SK-N-SH (cell line): ENCODE measurements at regions not wholly inside any gene's neighbourhood (a gene's known extent, or its start where the extent isn't known, plus 50 kb on each side); places are given as distances from the start of the nearest gene placed in this dataset.

Source experiments
- FOXJ3 ChIP-seq: sonication (generic); formaldehyde crosslinking; IDR thresholded peaks from 2 replicates; pipeline ENCODE4 v1.5.1; 2020; ENCODE audit warnings: mild to moderate bottlenecking, missing genetic modification reagents
- POLR2AphosphoS5 ChIP-seq: IDR thresholded peaks from 2 replicates; pipeline ENCODE4 v1.6.1; 2012; ENCODE audit warnings: low read depth, low read length
- RFX5 ChIP-seq: IDR thresholded peaks from 2 replicates; pipeline ENCODE4 v1.6.1; 2012; ENCODE audit warnings: mild to moderate bottlenecking, improper control_type of control experiment, low read length
- YY1 ChIP-seq: IDR thresholded peaks from 2 replicates; pipeline ENCODE4 v1.4.0; 2012; ENCODE audit warnings: low read depth, mild to moderate bottlenecking
- TF ChIP-seq, protein P1 (sequence below): fragments of 200-600 bp; sonication (generic); IDR thresholded peaks from 2 replicates; pipeline ENCODE4 v1.6.1; 2017; ENCODE audit warnings: antibody characterized with exemption, mild to moderate bottlenecking, moderate library complexity
- TF ChIP-seq, protein P2 (sequence below): fragments of 150-350 bp; IDR thresholded peaks from 2 replicates; pipeline ENCODE4 v1.6.1; 2017; ENCODE audit warnings: antibody characterized with exemption, low read length, low read depth, borderline replicate concordance
- TF ChIP-seq, protein P3 (sequence below): fragments of 150-350 bp; IDR thresholded peaks from 2 replicates; pipeline ENCODE4 v1.6.1; 2016; ENCODE audit warnings: mild to moderate bottlenecking, low read depth, low read length

DNA sequence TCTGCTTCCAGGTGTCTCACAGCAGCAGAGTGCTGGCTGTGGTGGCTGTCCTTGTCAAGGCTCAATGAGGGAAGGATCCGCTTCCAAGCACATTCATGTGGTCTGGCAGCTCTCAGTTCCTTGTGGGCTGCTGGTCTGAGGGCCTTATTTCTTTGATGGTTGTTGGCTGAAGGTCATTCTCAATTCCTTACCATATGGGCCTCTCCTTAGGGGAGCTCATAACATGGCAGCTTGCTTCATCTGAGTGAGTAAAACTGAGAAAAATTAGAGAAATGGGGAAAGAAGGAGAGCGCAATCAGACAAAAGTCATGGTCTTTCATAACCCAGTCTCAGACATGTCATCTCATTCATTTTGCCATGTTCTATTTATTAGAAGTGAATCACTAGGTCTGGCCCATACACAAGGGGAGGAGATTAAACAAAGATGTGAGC is 81.7 kb upstream of the TSPAN2 start:
- TF ChIP-seq, protein P1, sequence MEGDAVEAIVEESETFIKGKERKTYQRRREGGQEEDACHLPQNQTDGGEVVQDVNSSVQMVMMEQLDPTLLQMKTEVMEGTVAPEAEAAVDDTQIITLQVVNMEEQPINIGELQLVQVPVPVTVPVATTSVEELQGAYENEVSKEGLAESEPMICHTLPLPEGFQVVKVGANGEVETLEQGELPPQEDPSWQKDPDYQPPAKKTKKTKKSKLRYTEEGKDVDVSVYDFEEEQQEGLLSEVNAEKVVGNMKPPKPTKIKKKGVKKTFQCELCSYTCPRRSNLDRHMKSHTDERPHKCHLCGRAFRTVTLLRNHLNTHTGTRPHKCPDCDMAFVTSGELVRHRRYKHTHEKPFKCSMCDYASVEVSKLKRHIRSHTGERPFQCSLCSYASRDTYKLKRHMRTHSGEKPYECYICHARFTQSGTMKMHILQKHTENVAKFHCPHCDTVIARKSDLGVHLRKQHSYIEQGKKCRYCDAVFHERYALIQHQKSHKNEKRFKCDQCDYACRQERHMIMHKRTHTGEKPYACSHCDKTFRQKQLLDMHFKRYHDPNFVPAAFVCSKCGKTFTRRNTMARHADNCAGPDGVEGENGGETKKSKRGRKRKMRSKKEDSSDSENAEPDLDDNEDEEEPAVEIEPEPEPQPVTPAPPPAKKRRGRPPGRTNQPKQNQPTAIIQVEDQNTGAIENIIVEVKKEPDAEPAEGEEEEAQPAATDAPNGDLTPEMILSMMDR, result no peak
- TF ChIP-seq, protein P2, sequence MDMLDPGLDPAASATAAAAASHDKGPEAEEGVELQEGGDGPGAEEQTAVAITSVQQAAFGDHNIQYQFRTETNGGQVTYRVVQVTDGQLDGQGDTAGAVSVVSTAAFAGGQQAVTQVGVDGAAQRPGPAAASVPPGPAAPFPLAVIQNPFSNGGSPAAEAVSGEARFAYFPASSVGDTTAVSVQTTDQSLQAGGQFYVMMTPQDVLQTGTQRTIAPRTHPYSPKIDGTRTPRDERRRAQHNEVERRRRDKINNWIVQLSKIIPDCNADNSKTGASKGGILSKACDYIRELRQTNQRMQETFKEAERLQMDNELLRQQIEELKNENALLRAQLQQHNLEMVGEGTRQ, result no peak
- TF ChIP-seq FOXJ3 (CRISPR knock-in tag), result no peak
- TF ChIP-seq POLR2AphosphoS5, result no peak
- TF ChIP-seq RFX5, result no peak
- TF ChIP-seq, protein P3, sequence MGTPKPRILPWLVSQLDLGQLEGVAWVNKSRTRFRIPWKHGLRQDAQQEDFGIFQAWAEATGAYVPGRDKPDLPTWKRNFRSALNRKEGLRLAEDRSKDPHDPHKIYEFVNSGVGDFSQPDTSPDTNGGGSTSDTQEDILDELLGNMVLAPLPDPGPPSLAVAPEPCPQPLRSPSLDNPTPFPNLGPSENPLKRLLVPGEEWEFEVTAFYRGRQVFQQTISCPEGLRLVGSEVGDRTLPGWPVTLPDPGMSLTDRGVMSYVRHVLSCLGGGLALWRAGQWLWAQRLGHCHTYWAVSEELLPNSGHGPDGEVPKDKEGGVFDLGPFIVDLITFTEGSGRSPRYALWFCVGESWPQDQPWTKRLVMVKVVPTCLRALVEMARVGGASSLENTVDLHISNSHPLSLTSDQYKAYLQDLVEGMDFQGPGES, result no peak
- no peak for TF ChIP-seq YY1
